ENCODE measurements at regions not wholly inside any gene's neighbourhood (a gene's known extent, or its start where the extent isn't known, plus 50 kb on each side); places are given as distances from the start of the nearest gene placed in this dataset.

GRCh38 chr17:77399319-77399957 is 258.7 kb downstream of the SEC14L1 start:
- no peak overlapping the region for H3K4me2 ChIP-seq (ENCODE audit: insufficient read depth, low read length)
- H3K4me1 ChIP-seq (ENCODE audit: insufficient read depth, low read length), result peaks cover 52% of the 10 kb centered on the region
- peaks cover 100% of the 10 kb centered on the region for H3K79me2 ChIP-seq (ENCODE audit: insufficient read depth, low read length)
- no peaks in the 10 kb centered on the region for H3K27me3 ChIP-seq (ENCODE audit: insufficient read depth, low read length)
- no peak for DNase-seq (ENCODE audit: insufficient read length, low spot score, missing footprints)
- H3K4me3 ChIP-seq (ENCODE audit: insufficient read depth, low read length), result no peak overlapping the region
- TF ChIP-seq, protein P1, sequence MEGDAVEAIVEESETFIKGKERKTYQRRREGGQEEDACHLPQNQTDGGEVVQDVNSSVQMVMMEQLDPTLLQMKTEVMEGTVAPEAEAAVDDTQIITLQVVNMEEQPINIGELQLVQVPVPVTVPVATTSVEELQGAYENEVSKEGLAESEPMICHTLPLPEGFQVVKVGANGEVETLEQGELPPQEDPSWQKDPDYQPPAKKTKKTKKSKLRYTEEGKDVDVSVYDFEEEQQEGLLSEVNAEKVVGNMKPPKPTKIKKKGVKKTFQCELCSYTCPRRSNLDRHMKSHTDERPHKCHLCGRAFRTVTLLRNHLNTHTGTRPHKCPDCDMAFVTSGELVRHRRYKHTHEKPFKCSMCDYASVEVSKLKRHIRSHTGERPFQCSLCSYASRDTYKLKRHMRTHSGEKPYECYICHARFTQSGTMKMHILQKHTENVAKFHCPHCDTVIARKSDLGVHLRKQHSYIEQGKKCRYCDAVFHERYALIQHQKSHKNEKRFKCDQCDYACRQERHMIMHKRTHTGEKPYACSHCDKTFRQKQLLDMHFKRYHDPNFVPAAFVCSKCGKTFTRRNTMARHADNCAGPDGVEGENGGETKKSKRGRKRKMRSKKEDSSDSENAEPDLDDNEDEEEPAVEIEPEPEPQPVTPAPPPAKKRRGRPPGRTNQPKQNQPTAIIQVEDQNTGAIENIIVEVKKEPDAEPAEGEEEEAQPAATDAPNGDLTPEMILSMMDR (IDR thresholded peaks at IDR 0.05; ENCODE audit: extremely low read depth, low read depth, low read length), result no peak
- H3K36me3 ChIP-seq (ENCODE audit: insufficient read depth, low read length), result peaks cover 39% of the 10 kb centered on the region
- peak overlapping the region; percentile 72 for H3K27ac ChIP-seq (ENCODE audit: low read depth, low read length)
- H3K9me3 ChIP-seq (ENCODE audit: low read depth, low read length), result no peaks in the 10 kb centered on the region
- H2AFZ ChIP-seq (ENCODE audit: low read length), result no peak overlapping the region
- H4K20me1 ChIP-seq (ENCODE audit: insufficient read depth, low read length), result peaks cover 50% of the 10 kb centered on the region

- H3K4me1 ChIP-seq (ENCODE audit: insufficient read depth, low read length), result peaks cover 58% of the 10 kb centered on the region
- H3K27me3 ChIP-seq (ENCODE audit: insufficient read depth, low read length), result no peaks in the 10 kb centered on the region
- no peaks in the 10 kb centered on the region for H3K9me3 ChIP-seq (ENCODE audit: low read depth, low read length)
- peak overlapping the region; percentile 29 for H3K4me2 ChIP-seq (ENCODE audit: insufficient read depth, low read length)
- H2AFZ ChIP-seq (ENCODE audit: low read length), result no peak overlapping the region
- H3K36me3 ChIP-seq (ENCODE audit: insufficient read depth, low read length), result peaks cover 41% of the 10 kb centered on the region
- peaks cover 53% of the 10 kb centered on the region for H4K20me1 ChIP-seq (ENCODE audit: insufficient read depth, low read length)
- TF ChIP-seq, protein P1 (IDR thresholded peaks at IDR 0.05; ENCODE audit: extremely low read depth, low read depth, low read length), result peak; percentile 61
- no peak overlapping the region for H3K4me3 ChIP-seq (ENCODE audit: insufficient read depth, low read length)
- H3K79me2 ChIP-seq (ENCODE audit: insufficient read depth, low read length), result peaks cover 100% of the 10 kb centered on the region
- peak overlapping the region; percentile 72 for H3K27ac ChIP-seq (ENCODE audit: low read depth, low read length)
- peak; percentile 94 for DNase-seq (ENCODE audit: insufficient read length, low spot score, missing footprints)
Observed at GRCh38 chr17:77400445-77400870, 259.7 kb downstream of the SEC14L1 start.

DNA sequence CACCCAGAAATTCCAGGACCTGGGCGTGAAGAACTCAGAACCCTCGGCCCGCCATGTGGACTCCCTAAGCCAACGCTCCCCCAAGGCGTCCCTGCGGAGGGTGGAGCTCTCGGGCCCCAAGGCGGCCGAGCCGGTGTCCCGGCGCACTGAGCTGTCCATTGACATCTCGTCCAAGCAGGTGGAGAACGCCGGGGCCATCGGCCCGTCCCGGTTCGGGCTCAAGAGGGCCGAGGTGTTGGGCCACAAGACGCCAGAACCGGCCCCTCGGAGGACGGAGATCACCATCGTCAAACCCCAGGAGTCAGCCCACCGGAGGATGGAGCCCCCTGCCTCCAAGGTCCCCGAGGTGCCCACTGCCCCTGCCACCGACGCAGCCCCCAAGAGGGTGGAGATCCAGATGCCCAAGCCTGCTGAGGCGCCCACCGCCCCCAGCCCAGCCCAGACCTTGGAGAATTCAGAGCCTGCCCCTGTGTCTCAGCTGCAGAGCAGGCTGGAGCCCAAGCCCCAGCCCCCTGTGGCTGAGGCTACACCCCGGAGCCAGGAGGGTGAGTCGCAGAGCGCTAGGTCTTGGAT is 261.5 kb downstream of the SEC14L1 start:
- no peak for DNase-seq (ENCODE audit: insufficient read length, low spot score, missing footprints)
- H3K79me2 ChIP-seq (ENCODE audit: insufficient read depth, low read length), result peaks cover 100% of the 10 kb centered on the region
- H4K20me1 ChIP-seq (ENCODE audit: insufficient read depth, low read length), result peaks cover 48% of the 10 kb centered on the region
- H3K27me3 ChIP-seq (ENCODE audit: insufficient read depth, low read length), result no peaks in the 10 kb centered on the region
- peaks cover 56% of the 10 kb centered on the region for H3K4me1 ChIP-seq (ENCODE audit: insufficient read depth, low read length)
- no peaks in the 10 kb centered on the region for H3K9me3 ChIP-seq (ENCODE audit: low read depth, low read length)
- TF ChIP-seq, protein P1 (IDR thresholded peaks at IDR 0.05; ENCODE audit: extremely low read depth, low read depth, low read length), result no peak
- H3K27ac ChIP-seq (ENCODE audit: low read depth, low read length), result no peak overlapping the region
- peaks cover 42% of the 10 kb centered on the region for H3K36me3 ChIP-seq (ENCODE audit: insufficient read depth, low read length)
- no peak overlapping the region for H3K4me2 ChIP-seq (ENCODE audit: insufficient read depth, low read length)
- no peak overlapping the region for H3K4me3 ChIP-seq (ENCODE audit: insufficient read depth, low read length)
- H2AFZ ChIP-seq (ENCODE audit: low read length), result no peak overlapping the region

DNA sequence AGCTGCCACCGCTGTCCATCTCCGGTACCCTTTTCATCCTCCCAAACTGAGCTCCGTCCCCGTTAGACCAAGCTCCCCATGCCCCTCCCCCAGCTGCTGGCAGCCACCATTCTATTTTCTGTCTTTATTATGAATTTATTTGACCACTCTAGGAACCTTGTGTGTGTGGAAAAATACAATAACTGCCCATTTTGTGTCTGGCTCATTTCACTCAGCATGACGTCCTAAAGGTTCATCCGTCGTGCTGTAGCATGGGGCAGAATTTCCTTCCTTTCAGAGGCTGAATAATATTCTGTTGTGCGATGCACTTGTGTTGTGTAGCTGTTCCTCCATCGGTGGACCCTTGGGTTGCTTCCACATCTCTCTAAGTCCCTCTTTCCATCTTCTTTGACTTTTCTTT is 263.1 kb downstream of the SEC14L1 start:
- Histone ChIP-seq H3K36me3 (ENCODE audit: insufficient read depth, low read length) (peaks cover 38% of the 10 kb centered on the region), H3K79me2 (ENCODE audit: insufficient read depth, low read length) (peaks cover 100% of the 10 kb centered on the region), H3K4me3 (ENCODE audit: insufficient read depth, low read length) (no peak overlapping the region), H3K4me2 (ENCODE audit: insufficient read depth, low read length) (no peak overlapping the region), H3K27me3 (ENCODE audit: insufficient read depth, low read length) (no peaks in the 10 kb centered on the region), H4K20me1 (ENCODE audit: insufficient read depth, low read length) (peaks cover 45% of the 10 kb centered on the region), H2AFZ (ENCODE audit: low read length) (no peak overlapping the region), H3K4me1 (ENCODE audit: insufficient read depth, low read length) (peaks cover 64% of the 10 kb centered on the region), H3K9me3 (ENCODE audit: low read depth, low read length) (no peaks in the 10 kb centered on the region), H3K27ac (ENCODE audit: low read depth, low read length) (peak overlapping the region; percentile 79)
- no peak for DNase-seq (ENCODE audit: insufficient read length, low spot score, missing footprints)
- TF ChIP-seq, protein P1 (IDR thresholded peaks at IDR 0.05; ENCODE audit: extremely low read depth, low read depth, low read length), result no peak
